ENCODE measurements at regions not wholly inside any gene's neighbourhood (a gene's known extent, or its start where the extent isn't known, plus 50 kb on each side); places are given as distances from the start of the nearest gene placed in this dataset.

- TF ChIP-seq CTCF (IDR thresholded peaks at IDR 0.05 in 2 of 3, conservative IDR thresholded peaks at IDR 0.05 in 1 of 3; ENCODE audit: borderline replicate concordance in 1 of 3, insufficient read depth in 1 of 3, low read depth in 2 of 3, low read length in 2 of 3), result no peak
- TF ChIP-seq YY1 (IDR thresholded peaks at IDR 0.05; ENCODE audit: extremely low read depth, insufficient replicate concordance, low read depth, low read length), result no peak
- TF ChIP-seq POLR2AphosphoS5 (IDR thresholded peaks at IDR 0.05; ENCODE audit: low read depth, low read length), result no peak
- no peak for TF ChIP-seq RAD21 (IDR thresholded peaks at IDR 0.05; ENCODE audit: low read depth)
- TF ChIP-seq SRF (IDR thresholded peaks at IDR 0.05; ENCODE audit: low read depth), result no peak
- no peak for TF ChIP-seq SP1 (IDR thresholded peaks at IDR 0.05; ENCODE audit: low read depth)
- no peak for TF ChIP-seq ZBTB33 (IDR thresholded peaks at IDR 0.05; ENCODE audit: extremely low read depth, insufficient replicate concordance, low read length)
These were observed 187.8 kb upstream of the FSHR start for GRCh38 chr2:49342156-49342555.
